HG02763 (cell line): ENCODE measurements at regions not wholly inside any gene's neighbourhood (a gene's known extent, or its start where the extent isn't known, plus 50 kb on each side); places are given as distances from the start of the nearest gene placed in this dataset.
A peak's percentile ranks its signal among the peaks of the same experiment; 100 is the strongest.

Experiments used
- ATAC-seq: cut with Tn5 transposase; IDR thresholded peaks from one replicate; pipeline ENCODE4 v1.9.1; 2021; ENCODE audit warnings: mild to moderate bottlenecking, moderate library complexity; ENCODE audit not compliant: unreplicated experiment

GRCh38 chrX:39826813-39827543 is 270.8 kb downstream of the BCOR start:
- no peak for ATAC-seq

GRCh38 chrX:39827951-39828350 is 269.8 kb downstream of the BCOR start:
- peak; percentile 81 for ATAC-seq

GRCh38 chrX:39828971-39829370 is 268.8 kb downstream of the BCOR start:
- no peak for ATAC-seq

GRCh38 chrX:39829965-39830364 is 267.8 kb downstream of the BCOR start:
- ATAC-seq: no peak

GRCh38 chrX:39830414-39830813 is 267.3 kb downstream of the BCOR start:
- ATAC-seq: no peak

- no peak for ATAC-seq
Observed at GRCh38 chrX:39832211-39832610, 265.5 kb downstream of the BCOR start.

GRCh38 chrX:39834600-39834999 is 263.2 kb downstream of the BCOR start:
- no peak for ATAC-seq

GRCh38 chrX:39835241-39835640 is 262.5 kb downstream of the BCOR start:
- ATAC-seq: no peak

- ATAC-seq: no peak
Observed at GRCh38 chrX:39835776-39836175, 262.0 kb downstream of the BCOR start.

GRCh38 chrX:39836802-39837420 is 260.8 kb downstream of the BCOR start:
- ATAC-seq: no peak

GRCh38 chrX:39837688-39838087 is 260.1 kb downstream of the BCOR start:
- no peak for ATAC-seq

- ATAC-seq: no peak
Observed at GRCh38 chrX:39839371-39839770, 258.4 kb downstream of the BCOR start.

- ATAC-seq: no peak
Observed at GRCh38 chrX:39840133-39840532, 257.6 kb downstream of the BCOR start.

GRCh38 chrX:39840581-39841093 is 257.1 kb downstream of the BCOR start:
- ATAC-seq: no peak

- ATAC-seq: no peak
Observed at GRCh38 chrX:39841604-39842003, 256.2 kb downstream of the BCOR start.

- no peak for ATAC-seq
Observed at GRCh38 chrX:39842281-39842973, 255.3 kb downstream of the BCOR start.

- no peak for ATAC-seq
Observed at GRCh38 chrX:39843318-39843717, 254.4 kb downstream of the BCOR start.

GRCh38 chrX:39845233-39845632 is 252.5 kb downstream of the BCOR start:
- ATAC-seq: no peak

- ATAC-seq: no peak
Observed at GRCh38 chrX:39846460-39846859, 251.3 kb downstream of the BCOR start.

GRCh38 chrX:39848243-39848642 is 249.5 kb downstream of the BCOR start:
- ATAC-seq: no peak

- ATAC-seq: no peak
Observed at GRCh38 chrX:39848900-39849299, 248.9 kb downstream of the BCOR start.

GRCh38 chrX:39850209-39850608 is 247.5 kb downstream of the BCOR start:
- ATAC-seq: no peak
